ENCODE measurements at regions not wholly inside any gene's neighbourhood (a gene's known extent, or its start where the extent isn't known, plus 50 kb on each side); places are given as distances from the start of the nearest gene placed in this dataset.

- Mint-ChIP-seq H3K4me3 (no peak overlapping the region), H3K36me3 (no peaks in the 10 kb centered on the region), H3K27ac (no peak overlapping the region), H3K4me1 (no peaks in the 10 kb centered on the region), H3K9me3 (peaks cover 0 to 7% (median 1%) of the 10 kb centered on the region in 7 donors), H3K27me3 (ENCODE audit: low read depth in 3 of 3) (no peaks in the 10 kb centered on the region)
- no peak overlapping the region for H3K9ac ChIP-seq (ENCODE audit: insufficient read depth, low read length, poor library complexity, severe bottlenecking)
- H3K4me2 ChIP-seq (replicated peaks; ENCODE audit: extremely low read depth, low read length, poor library complexity, severe bottlenecking): no peak overlapping the region
- no peaks in the 10 kb centered on the region for H3K9me3 ChIP-seq (replicated peaks in 1 of 2; ENCODE audit: control insufficient read depth in 1 of 2, insufficient read depth in 1 of 2, low read length in 2 of 2)
- WGBS (ENCODE audit: insufficient coverage): no CpG with 5 or more reads among the region's 2 CpGs
- intact Hi-C loops (cut with micrococcal nuclease): no loop called here
- no peaks in the 10 kb centered on the region for H3K36me3 ChIP-seq (replicated peaks in 1 of 2; ENCODE audit: control insufficient read depth in 1 of 2, insufficient read depth in 2 of 2, low read length in 2 of 2)
- no peak overlapping the region for H3K27ac ChIP-seq (ENCODE audit: low read depth in 1 of 2, low read length in 2 of 2)
- H3K4me3 ChIP-seq (replicated peaks in 1 of 3; ENCODE audit: low read depth in 2 of 3, low read length in 3 of 3): no peak overlapping the region
- H3K27me3 ChIP-seq (ENCODE audit: control insufficient read depth in 2 of 2, insufficient read depth in 2 of 2, low read length in 2 of 2): no peaks in the 10 kb centered on the region
- H2AFZ ChIP-seq (ENCODE audit: insufficient read depth, low read depth, low read length, poor library complexity, severe bottlenecking): no peak overlapping the region
- H3K4me1 ChIP-seq (ENCODE audit: control insufficient read depth in 1 of 2, insufficient read depth in 2 of 2, low read length in 2 of 2): no peaks in the 10 kb centered on the region
- DNase-seq: no peak
- no peaks in the 10 kb centered on the region for H3K79me2 ChIP-seq (ENCODE audit: insufficient read depth, low read length)
- no peak for TF ChIP-seq CTCF (IDR thresholded peaks at IDR 0.05)
- H4K20me1 ChIP-seq (ENCODE audit: insufficient read depth, low read length): no peaks in the 10 kb centered on the region
These were observed 672.8 kb downstream of the PCDH7 start for GRCh38 chr4:31392923-31393322.

- intact Hi-C loops (cut with micrococcal nuclease): no loop called here
- no peak overlapping the region for H3K4me3 ChIP-seq (replicated peaks in 1 of 3; ENCODE audit: low read depth in 2 of 3, low read length in 3 of 3)
- H3K9me3 Mint-ChIP-seq: peaks cover 0 to 3% (median 0%) of the 10 kb centered on the region in 7 donors
- no peaks in the 10 kb centered on the region for H3K27me3 ChIP-seq (ENCODE audit: control insufficient read depth in 2 of 2, insufficient read depth in 2 of 2, low read length in 2 of 2)
- no peak for TF ChIP-seq CTCF (IDR thresholded peaks at IDR 0.05)
- no peaks in the 10 kb centered on the region for H3K27me3 Mint-ChIP-seq (ENCODE audit: low read depth in 3 of 3)
- WGBS (ENCODE audit: insufficient coverage): 83% methylated on average over 2 of the region's 3 CpGs
- no peak overlapping the region for H3K9ac ChIP-seq (ENCODE audit: insufficient read depth, low read length, poor library complexity, severe bottlenecking)
- H3K9me3 ChIP-seq (replicated peaks in 1 of 2; ENCODE audit: control insufficient read depth in 1 of 2, insufficient read depth in 1 of 2, low read length in 2 of 2): no peaks in the 10 kb centered on the region
- no peaks in the 10 kb centered on the region for H3K4me1 ChIP-seq (ENCODE audit: control insufficient read depth in 1 of 2, insufficient read depth in 2 of 2, low read length in 2 of 2)
- H3K4me2 ChIP-seq (replicated peaks; ENCODE audit: extremely low read depth, low read length, poor library complexity, severe bottlenecking): no peak overlapping the region
- H2AFZ ChIP-seq (ENCODE audit: insufficient read depth, low read depth, low read length, poor library complexity, severe bottlenecking): no peak overlapping the region
- H3K4me1 Mint-ChIP-seq: no peaks in the 10 kb centered on the region
- H4K20me1 ChIP-seq (ENCODE audit: insufficient read depth, low read length): no peaks in the 10 kb centered on the region
- no peak overlapping the region for H3K27ac ChIP-seq (ENCODE audit: low read depth in 1 of 2, low read length in 2 of 2)
- no peaks in the 10 kb centered on the region for H3K36me3 ChIP-seq (replicated peaks in 1 of 2; ENCODE audit: control insufficient read depth in 1 of 2, insufficient read depth in 2 of 2, low read length in 2 of 2)
- DNase-seq: no peak
- H3K27ac Mint-ChIP-seq: peak overlapping the region in 1 of 7 donors; percentile 41
- no peak overlapping the region for H3K4me3 Mint-ChIP-seq
- no peaks in the 10 kb centered on the region for H3K79me2 ChIP-seq (ENCODE audit: insufficient read depth, low read length)
- H3K36me3 Mint-ChIP-seq: no peaks in the 10 kb centered on the region
These were observed 688.0 kb downstream of the PCDH7 start for GRCh38 chr4:31408121-31408520.
